ENCODE measurements at regions not wholly inside any gene's neighbourhood (a gene's known extent, or its start where the extent isn't known, plus 50 kb on each side); places are given as distances from the start of the nearest gene placed in this dataset.

DNA sequence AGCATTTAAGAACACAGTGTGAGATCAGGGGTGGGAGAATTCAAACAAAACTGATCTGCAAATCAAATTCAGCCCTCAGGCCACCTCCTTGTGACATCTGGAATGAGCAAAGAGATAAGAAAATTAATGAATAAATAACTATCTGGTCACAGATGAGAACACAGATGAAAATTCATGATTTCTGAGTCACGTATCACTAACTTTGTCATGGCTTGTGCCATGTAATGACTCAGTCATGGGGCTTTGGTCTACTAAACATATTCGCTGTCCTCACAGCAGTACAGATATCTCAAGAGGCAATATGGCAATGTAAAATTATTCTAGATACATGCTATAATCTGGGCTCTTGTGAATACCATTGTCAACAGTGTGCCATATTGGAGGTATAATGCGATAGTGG, 274.4 kb downstream of the MAN2A1 start:
- TF ChIP-seq, protein P1, sequence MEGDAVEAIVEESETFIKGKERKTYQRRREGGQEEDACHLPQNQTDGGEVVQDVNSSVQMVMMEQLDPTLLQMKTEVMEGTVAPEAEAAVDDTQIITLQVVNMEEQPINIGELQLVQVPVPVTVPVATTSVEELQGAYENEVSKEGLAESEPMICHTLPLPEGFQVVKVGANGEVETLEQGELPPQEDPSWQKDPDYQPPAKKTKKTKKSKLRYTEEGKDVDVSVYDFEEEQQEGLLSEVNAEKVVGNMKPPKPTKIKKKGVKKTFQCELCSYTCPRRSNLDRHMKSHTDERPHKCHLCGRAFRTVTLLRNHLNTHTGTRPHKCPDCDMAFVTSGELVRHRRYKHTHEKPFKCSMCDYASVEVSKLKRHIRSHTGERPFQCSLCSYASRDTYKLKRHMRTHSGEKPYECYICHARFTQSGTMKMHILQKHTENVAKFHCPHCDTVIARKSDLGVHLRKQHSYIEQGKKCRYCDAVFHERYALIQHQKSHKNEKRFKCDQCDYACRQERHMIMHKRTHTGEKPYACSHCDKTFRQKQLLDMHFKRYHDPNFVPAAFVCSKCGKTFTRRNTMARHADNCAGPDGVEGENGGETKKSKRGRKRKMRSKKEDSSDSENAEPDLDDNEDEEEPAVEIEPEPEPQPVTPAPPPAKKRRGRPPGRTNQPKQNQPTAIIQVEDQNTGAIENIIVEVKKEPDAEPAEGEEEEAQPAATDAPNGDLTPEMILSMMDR (IDR thresholded peaks at IDR 0.05), result no peak
- no peak for TF ChIP-seq POLR2AphosphoS5 (IDR thresholded peaks at IDR 0.05; ENCODE audit: insufficient read depth in 1 of 2, low read depth in 1 of 2)
- TF ChIP-seq POLR2A (IDR thresholded peaks at IDR 0.05), result no peak
- intact Hi-C loops (cut with DNase I), result no loop called here

DNA sequence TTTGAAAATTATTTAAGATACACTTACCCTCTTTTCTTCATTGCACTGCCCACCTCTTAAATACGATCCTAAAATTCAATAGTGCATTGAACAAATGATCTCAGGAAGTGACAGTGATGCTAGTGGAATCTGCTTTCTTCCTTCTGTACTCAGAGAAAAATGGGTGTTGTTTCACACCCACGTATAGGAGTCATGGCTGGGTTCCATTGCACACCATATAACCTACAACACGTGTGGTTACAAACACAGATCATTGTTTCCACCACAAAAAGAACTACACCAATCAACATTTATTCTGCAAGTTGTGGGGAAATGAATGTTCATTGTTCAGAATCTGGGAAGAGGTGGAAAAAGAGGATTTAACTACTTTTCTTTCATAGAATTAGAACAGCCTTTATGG, 275.9 kb downstream of the MAN2A1 start:
- Histone ChIP-seq H3K27ac (no peak overlapping the region), H3K4me1 (no peaks in the 10 kb centered on the region), H3K36me3 (no peaks in the 10 kb centered on the region), H3K9me3 (no peaks in the 10 kb centered on the region), H3K4me3 (no peak overlapping the region), H3K27me3 (no peaks in the 10 kb centered on the region)
- intact Hi-C loops (cut with DNase I), result no loop called here
- no peak for DNase-seq (ENCODE audit: extremely low spot score in 2 of 2)
- no peak for TF ChIP-seq POLR2A (IDR thresholded peaks at IDR 0.05)

More for the DNA sequence above, 274.4 kb downstream of the MAN2A1 start:
- Histone ChIP-seq H3K4me1 (no peaks in the 10 kb centered on the region), H3K36me3 (no peaks in the 10 kb centered on the region), H3K27ac (no peak overlapping the region), H3K27me3 (no peaks in the 10 kb centered on the region), H3K4me3 (no peak overlapping the region), H3K9me3 (no peaks in the 10 kb centered on the region)
- no peak for DNase-seq (ENCODE audit: extremely low spot score in 2 of 2)

DNA sequence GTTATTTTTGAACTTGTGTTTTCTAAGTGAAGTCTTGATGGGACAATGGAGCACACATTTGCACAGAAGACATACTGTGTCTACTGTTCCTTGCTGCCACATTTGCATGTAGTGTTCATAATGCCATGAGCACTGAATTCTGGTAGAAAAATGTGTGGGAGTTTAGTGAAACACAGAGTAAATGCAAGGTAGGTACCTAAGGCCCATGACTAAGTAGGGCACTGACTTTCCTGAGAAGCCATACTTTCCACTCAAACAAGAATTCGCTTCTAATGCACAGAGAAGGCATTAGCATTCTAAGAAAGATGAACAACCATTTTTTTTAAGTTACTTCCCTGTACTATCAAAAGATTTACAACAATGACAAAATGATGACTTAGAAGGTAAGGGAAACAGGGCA, 282.2 kb downstream of the MAN2A1 start:
- Histone ChIP-seq H3K36me3 (no peaks in the 10 kb centered on the region), H3K4me1 (no peaks in the 10 kb centered on the region), H3K27ac (no peak overlapping the region), H3K4me3 (no peak overlapping the region), H3K9me3 (no peaks in the 10 kb centered on the region), H3K27me3 (no peaks in the 10 kb centered on the region)
- DNase-seq (ENCODE audit: extremely low spot score in 2 of 2), result no peak
- intact Hi-C loops (cut with DNase I), result no loop called here
- TF ChIP-seq POLR2AphosphoS5 (IDR thresholded peaks at IDR 0.05; ENCODE audit: insufficient read depth in 1 of 2, low read depth in 1 of 2) (no peak), POLR2A (IDR thresholded peaks at IDR 0.05) (no peak)
- TF ChIP-seq, protein P1 (IDR thresholded peaks at IDR 0.05), result no peak

DNA sequence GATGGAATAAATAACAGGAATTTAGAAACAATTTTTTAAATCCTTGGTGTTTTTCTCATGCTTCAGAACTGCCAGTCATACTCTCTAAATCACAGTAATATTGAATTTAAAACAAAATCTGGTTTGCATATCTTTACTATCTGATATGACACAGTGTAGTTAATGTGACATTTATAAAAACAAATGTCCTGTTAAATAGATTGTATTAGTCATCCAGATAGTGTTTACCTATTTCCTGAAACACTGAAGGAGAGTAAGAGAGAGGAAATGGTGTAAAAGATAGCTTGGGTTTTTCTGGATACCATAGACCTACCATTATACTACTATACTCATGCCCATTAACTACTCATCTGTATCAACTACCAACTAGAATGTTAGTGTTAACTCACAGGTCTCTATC, 292.3 kb downstream of the MAN2A1 start:
- intact Hi-C loops (cut with DNase I), result no loop called here
- Histone ChIP-seq H3K36me3 (no peaks in the 10 kb centered on the region), H3K4me3 (no peak overlapping the region), H3K27ac (no peak overlapping the region), H3K4me1 (no peaks in the 10 kb centered on the region), H3K27me3 (no peaks in the 10 kb centered on the region), H3K9me3 (no peaks in the 10 kb centered on the region)
- TF ChIP-seq, protein P1 (IDR thresholded peaks at IDR 0.05), result no peak
- TF ChIP-seq POLR2AphosphoS5 (IDR thresholded peaks at IDR 0.05; ENCODE audit: insufficient read depth in 1 of 2, low read depth in 1 of 2) (no peak), POLR2A (IDR thresholded peaks at IDR 0.05) (no peak)
- no peak for DNase-seq (ENCODE audit: extremely low spot score in 2 of 2)

DNA sequence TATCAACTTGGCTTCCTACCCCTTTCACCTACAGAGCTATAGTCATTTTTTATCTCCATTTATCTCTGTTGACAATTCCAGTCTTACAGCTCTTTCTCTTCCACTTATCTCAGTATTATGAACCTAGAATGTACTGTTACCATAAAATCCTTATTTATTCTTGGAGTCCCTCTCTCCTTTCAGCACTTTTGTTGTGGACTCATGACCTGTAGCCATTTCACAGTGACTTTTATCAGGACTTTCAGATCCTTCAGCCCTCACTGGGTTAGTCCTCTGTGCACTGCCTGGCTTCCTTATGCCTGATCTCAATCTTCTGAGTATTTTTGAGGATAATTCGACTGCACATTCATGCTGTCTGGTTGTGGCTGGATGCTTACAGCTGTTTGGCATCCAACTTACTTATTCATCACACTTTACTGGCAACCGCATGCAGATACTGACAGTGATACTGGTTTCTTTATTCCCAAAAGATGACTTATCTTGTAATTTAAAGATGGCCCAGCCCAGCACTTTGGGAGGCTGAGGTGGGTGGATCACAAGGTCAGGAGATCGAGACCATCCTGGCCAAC, 293.3 kb downstream of the MAN2A1 start:
- no peak for TF ChIP-seq POLR2AphosphoS5 (IDR thresholded peaks at IDR 0.05; ENCODE audit: insufficient read depth in 1 of 2, low read depth in 1 of 2)
- TF ChIP-seq POLR2A (IDR thresholded peaks at IDR 0.05), result no peak
- TF ChIP-seq, protein P1 (IDR thresholded peaks at IDR 0.05), result no peak
- intact Hi-C loops (cut with DNase I), result no loop called here
- DNase-seq (ENCODE audit: extremely low spot score in 2 of 2), result no peak
- Histone ChIP-seq H3K27ac (no peak overlapping the region), H3K36me3 (no peaks in the 10 kb centered on the region), H3K9me3 (no peaks in the 10 kb centered on the region), H3K27me3 (no peaks in the 10 kb centered on the region), H3K4me1 (no peaks in the 10 kb centered on the region), H3K4me3 (no peak overlapping the region)
